Testis (tissue), 2 donors: ENCODE measurements at regions not wholly inside any gene's neighbourhood (a gene's known extent, or its start where the extent isn't known, plus 50 kb on each side); places are given as distances from the start of the nearest gene placed in this dataset.

Source experiments
- DNase-seq: peaks from one replicate; pipeline ENCODE4 v3.0.0-alpha.2; 2019
- H3K27ac ChIP-seq, 2 donors: fragments of 200-600 bp; sonication (generic); one replicate each; pipeline ENCODE4 v1.5.1; 2019
- H3K27me3 ChIP-seq: fragments of 200-600 bp; sonication (generic); one replicate; pipeline ENCODE4 v1.5.1; 2019
- H3K36me3 ChIP-seq: fragments of 200-600 bp; sonication (generic); one replicate; pipeline ENCODE4 v1.5.1; 2017; ENCODE audit warnings: low read depth; ENCODE audit errors: missing control alignments
- H3K4me1 ChIP-seq: fragments of 200-600 bp; sonication (generic); one replicate; pipeline ENCODE4 v1.5.1; 2019
- H3K4me3 ChIP-seq, 2 donors: fragments of 200-600 bp; sonication (generic); one replicate each; pipeline ENCODE4 v1.5.1; 2017 to 2019
- H3K9me3 ChIP-seq: fragments of 200-600 bp; sonication (generic); one replicate; pipeline ENCODE4 v1.5.1; 2017
- POLR2A ChIP-seq: fragments of 450-650 bp; IDR thresholded peaks from one replicate; pipeline ENCODE4 v1.6.1; 2017; ENCODE audit warnings: antibody characterized with exemption, mild to moderate bottlenecking, moderate library complexity
- WGBS, 2 donors: methylation state at CpG; one replicate each; pipeline ENCODE4 v1.1.5; 2018; 5-methylcytosine and 5-hydroxymethylcytosine counted together
- intact Hi-C: fragments of 100-400 bp; cut with DNase I; formaldehyde crosslinking; loops from one replicate; pipeline ENCODE4 v1.15.1; 2023; ENCODE audit warnings: low total_unique reads
- TF ChIP-seq, protein P1 (sequence below), 3 experiments: fragments of 450-650 bp in 2 of 3; fragments of 200-600 bp in 1 of 3; sonication (generic) in 1 of 3; IDR thresholded peaks; one replicate each; pipeline ENCODE4 v1.5.1; 2016 to 2019; ENCODE audit warnings: antibody characterized with exemption in 3 of 3, mild to moderate bottlenecking in 2 of 3, moderate library complexity in 1 of 3

GRCh38 chr14:96688629-96689028 is 108.6 kb upstream of the VRK1 start:
- Histone ChIP-seq H3K36me3 (no peaks in the 10 kb centered on the region), H3K9me3 (no peaks in the 10 kb centered on the region), H3K4me1 (no peaks in the 10 kb centered on the region), H3K4me3 (no peak overlapping the region), H3K27ac (no peak overlapping the region), H3K27me3 (no peaks in the 10 kb centered on the region)
- 85 to 86% methylated on average over 1 of the region's 1 CpG for WGBS, 2 donors
- intact Hi-C loops, result no loop called here
- TF ChIP-seq, protein P1, sequence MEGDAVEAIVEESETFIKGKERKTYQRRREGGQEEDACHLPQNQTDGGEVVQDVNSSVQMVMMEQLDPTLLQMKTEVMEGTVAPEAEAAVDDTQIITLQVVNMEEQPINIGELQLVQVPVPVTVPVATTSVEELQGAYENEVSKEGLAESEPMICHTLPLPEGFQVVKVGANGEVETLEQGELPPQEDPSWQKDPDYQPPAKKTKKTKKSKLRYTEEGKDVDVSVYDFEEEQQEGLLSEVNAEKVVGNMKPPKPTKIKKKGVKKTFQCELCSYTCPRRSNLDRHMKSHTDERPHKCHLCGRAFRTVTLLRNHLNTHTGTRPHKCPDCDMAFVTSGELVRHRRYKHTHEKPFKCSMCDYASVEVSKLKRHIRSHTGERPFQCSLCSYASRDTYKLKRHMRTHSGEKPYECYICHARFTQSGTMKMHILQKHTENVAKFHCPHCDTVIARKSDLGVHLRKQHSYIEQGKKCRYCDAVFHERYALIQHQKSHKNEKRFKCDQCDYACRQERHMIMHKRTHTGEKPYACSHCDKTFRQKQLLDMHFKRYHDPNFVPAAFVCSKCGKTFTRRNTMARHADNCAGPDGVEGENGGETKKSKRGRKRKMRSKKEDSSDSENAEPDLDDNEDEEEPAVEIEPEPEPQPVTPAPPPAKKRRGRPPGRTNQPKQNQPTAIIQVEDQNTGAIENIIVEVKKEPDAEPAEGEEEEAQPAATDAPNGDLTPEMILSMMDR (IDR thresholded peaks at IDR 0.05), result no peak
- no peak for TF ChIP-seq POLR2A
- DNase-seq, result no peak

DNA sequence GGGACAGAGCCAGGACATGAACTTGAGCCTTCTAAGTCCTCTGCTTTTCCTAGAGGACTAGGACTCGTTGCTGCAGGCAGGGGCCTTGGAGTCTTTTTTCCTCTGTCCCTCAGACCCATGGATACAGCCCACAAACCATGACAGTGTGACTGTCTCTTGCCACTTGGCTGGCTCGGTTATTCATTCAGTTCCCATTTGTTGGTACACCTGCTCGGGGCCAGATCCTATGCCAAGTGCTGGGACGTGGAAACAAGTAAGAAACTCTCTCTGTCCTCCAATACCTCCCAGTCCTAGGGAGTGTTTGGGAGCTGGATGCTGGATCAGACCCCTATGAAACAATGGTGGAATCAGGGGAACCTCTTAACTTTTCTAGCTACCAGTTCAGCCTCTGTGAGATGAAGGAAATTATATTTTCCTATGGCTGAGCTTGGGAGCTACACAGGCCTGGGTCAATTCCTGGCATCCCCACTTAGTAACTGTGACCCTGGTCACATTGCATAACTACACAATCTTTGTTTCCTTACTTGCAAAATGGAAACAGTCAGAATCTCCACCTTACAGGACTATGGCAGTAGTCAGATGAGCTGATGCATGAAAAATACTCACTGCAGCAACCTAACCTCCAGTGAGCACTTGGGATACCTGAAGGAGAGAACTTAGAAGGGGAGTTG is 106.3 kb upstream of the VRK1 start:
- DNase-seq, result no peak
- Histone ChIP-seq H3K36me3 (no peaks in the 10 kb centered on the region), H3K27ac (no peak overlapping the region), H3K4me3 (no peak overlapping the region), H3K27me3 (no peaks in the 10 kb centered on the region), H3K9me3 (no peaks in the 10 kb centered on the region), H3K4me1 (no peaks in the 10 kb centered on the region)
- no peak for TF ChIP-seq POLR2A
- TF ChIP-seq, protein P1 (IDR thresholded peaks at IDR 0.05), result no peak
- WGBS, 2 donors, result 72 to 89% methylated on average over 4 of the region's 4 CpGs
- intact Hi-C loops, result no loop called here

- Histone ChIP-seq H3K4me3 (no peak overlapping the region), H3K27ac (no peak overlapping the region), H3K4me1 (no peaks in the 10 kb centered on the region), H3K36me3 (no peaks in the 10 kb centered on the region), H3K9me3 (no peaks in the 10 kb centered on the region), H3K27me3 (no peaks in the 10 kb centered on the region)
- no peak for DNase-seq
- intact Hi-C loops, result no loop called here
- no peak for TF ChIP-seq POLR2A
- TF ChIP-seq, protein P1 (IDR thresholded peaks at IDR 0.05), result no peak
- WGBS, 2 donors, result 44 to 61% methylated on average over 4 of the region's 4 CpGs
Observed at GRCh38 chr14:96693252-96693820, 103.8 kb upstream of the VRK1 start.

DNA sequence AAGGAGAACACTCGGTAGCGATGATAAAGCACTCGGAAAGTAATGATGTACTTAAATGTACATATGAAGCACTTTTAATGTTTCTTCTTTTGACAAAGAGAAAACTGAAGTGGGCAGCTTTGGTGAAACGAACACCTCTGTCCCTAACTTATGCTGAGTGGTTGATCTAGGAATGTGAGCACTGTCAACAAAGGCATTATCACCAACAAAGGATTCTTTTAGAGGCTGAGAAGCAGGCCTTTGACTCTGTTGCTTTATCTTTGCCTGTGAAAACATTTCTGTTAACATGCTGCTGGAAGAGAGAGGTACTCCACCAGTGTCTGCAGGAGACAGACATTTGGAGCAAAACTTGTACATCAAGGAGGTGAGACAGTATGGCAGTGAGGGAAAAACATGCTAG is 103.2 kb upstream of the VRK1 start:
- TF ChIP-seq, protein P1 (IDR thresholded peaks at IDR 0.05), result no peak
- no peak for TF ChIP-seq POLR2A
- intact Hi-C loops, result no loop called here
- Histone ChIP-seq H3K27ac (no peak overlapping the region), H3K4me1 (no peaks in the 10 kb centered on the region), H3K27me3 (no peaks in the 10 kb centered on the region), H3K4me3 (no peak overlapping the region), H3K9me3 (no peaks in the 10 kb centered on the region), H3K36me3 (no peaks in the 10 kb centered on the region)
- 29 to 62% methylated on average over 4 of the region's 4 CpGs for WGBS, 2 donors
- DNase-seq, result no peak
